ENCODE measurements at regions not wholly inside any gene's neighbourhood (a gene's known extent, or its start where the extent isn't known, plus 50 kb on each side); places are given as distances from the start of the nearest gene placed in this dataset.

DNA sequence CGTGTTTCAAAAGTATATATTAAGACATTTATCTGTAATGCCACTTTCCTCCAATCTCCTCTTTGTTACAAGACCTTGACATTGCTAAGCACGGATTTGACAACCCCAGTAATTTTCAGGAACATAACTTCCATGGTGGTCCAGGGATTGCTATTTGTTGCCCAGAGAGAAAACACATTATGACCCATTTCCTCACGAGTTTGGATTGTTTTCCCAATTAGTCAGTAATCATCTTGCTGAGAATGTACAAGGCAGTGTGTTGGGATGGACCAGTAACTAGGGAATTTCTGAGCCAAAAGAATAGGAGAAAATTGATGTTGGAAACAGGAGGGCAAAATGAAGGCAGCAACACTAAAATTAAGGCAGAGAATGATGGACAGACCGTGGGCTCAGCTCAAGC is 574.1 kb downstream of the EBF1 start:
- CTCF ChIA-PET: no interaction called here

DNA sequence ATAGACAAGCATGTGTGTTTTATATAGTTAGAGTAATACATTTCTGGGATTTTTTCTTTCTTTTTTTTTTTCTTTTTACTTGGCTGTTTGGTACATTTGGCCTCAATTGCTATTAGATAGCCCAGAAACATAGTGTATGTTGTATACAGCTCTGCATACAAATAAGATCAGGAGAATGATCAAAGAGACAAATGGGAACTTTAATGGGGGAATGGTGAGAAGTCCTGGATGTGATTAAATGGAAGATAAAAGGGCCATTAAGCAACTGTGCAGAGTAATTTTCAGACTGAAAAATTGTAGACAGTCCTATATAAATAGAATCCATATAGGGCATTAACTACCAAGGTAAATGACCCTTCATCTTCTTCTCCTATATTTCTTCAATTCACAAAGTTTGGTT is 575.6 kb downstream of the EBF1 start:
- TF ChIP-seq, protein P1, sequence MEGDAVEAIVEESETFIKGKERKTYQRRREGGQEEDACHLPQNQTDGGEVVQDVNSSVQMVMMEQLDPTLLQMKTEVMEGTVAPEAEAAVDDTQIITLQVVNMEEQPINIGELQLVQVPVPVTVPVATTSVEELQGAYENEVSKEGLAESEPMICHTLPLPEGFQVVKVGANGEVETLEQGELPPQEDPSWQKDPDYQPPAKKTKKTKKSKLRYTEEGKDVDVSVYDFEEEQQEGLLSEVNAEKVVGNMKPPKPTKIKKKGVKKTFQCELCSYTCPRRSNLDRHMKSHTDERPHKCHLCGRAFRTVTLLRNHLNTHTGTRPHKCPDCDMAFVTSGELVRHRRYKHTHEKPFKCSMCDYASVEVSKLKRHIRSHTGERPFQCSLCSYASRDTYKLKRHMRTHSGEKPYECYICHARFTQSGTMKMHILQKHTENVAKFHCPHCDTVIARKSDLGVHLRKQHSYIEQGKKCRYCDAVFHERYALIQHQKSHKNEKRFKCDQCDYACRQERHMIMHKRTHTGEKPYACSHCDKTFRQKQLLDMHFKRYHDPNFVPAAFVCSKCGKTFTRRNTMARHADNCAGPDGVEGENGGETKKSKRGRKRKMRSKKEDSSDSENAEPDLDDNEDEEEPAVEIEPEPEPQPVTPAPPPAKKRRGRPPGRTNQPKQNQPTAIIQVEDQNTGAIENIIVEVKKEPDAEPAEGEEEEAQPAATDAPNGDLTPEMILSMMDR (IDR thresholded peaks at IDR 0.05; ENCODE audit: control extremely low read depth, extremely low read depth, low read depth, missing control alignments): no peak
- CTCF ChIA-PET: interaction anchor here (0.8 to 1.4 kb wide), 3 partner anchors 10 to 60 kb away, joined by 3 to 5 read pairs (median 4); no protein-coding TSS in a partner anchor
- no peak for DNase-seq (ENCODE audit: extremely low spot score)
- POLR2A ChIA-PET: no interaction called here

More for the DNA sequence above, 574.1 kb downstream of the EBF1 start:
- DNase-seq (ENCODE audit: extremely low spot score): no peak
- POLR2A ChIA-PET: no interaction called here
- TF ChIP-seq, protein P1 (IDR thresholded peaks at IDR 0.05; ENCODE audit: control extremely low read depth, extremely low read depth, low read depth, missing control alignments): no peak

DNA sequence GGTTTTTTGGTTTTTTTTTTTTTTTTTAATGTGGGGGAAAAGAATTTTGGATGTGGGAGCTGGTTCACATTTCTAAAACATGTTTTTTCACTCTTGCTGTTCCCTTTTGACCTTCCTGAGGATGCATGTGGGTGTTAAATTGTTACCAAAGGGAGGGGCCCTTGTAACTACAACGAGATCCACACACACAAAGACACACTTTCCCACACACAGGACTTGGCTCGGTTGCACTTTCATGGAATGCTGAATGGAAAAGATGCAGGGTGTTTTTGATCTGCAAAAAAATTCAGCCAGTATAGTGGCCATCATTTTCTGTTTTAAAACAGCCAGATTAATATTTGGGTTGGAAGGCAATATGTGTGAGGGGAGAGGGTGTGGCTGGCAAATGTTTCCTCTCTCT is 576.9 kb downstream of the EBF1 start:
- ChIA-PET CTCF (no interaction called here), POLR2A (no interaction called here)
- DNase-seq (ENCODE audit: extremely low spot score): no peak
- TF ChIP-seq, protein P1 (IDR thresholded peaks at IDR 0.05; ENCODE audit: control extremely low read depth, extremely low read depth, low read depth, missing control alignments): no peak

DNA sequence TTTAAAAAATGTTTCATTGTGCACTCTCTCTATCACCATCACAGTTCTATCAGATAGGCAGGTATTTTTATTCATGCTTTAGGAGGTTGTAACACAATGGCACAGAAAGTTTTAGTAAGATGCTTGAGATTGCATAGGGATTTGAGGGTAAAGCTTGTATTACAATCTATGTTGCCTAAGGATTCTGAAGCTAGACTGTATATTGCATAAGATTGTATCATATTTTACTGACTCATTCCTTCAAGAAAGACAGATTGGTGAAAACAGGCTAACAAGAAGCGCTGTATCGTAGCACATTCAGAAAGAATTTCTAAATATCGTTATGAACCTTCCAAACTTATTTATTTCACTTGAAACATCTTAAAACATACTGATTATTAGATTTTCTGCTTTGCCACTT is 577.7 kb downstream of the EBF1 start:
- TF ChIP-seq, protein P1 (IDR thresholded peaks at IDR 0.05; ENCODE audit: control extremely low read depth, extremely low read depth, low read depth, missing control alignments): no peak
- ChIA-PET CTCF (no interaction called here), POLR2A (no interaction called here)
- no peak for DNase-seq (ENCODE audit: extremely low spot score)

DNA sequence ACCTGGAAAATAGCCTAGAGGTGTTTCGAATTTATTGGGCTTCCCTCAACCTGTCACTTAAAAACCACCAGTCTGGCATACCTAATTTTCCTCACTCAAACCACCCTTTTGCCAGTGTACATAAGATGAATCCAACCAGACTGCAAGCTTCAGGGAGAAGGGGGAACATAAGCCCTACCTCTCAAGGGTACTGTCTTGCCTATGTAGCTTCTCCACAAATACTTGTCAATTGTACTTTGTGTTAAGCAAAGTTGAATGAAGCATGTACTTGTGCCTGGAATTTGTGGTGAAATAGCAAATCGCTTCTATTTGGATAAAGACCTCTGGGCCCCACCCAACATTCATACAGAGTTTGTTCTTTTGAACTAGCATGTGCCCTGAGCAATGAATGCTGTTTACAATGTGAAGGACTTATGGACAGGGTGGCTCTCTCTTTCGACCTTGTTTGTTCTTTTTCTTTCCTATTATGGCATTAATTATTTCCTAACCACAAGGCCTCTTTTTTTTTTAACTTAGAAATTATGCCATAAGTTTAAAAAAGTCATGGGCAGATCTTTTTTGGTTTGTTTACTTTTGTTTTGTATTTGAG is 580.2 kb downstream of the EBF1 start:
- POLR2A ChIA-PET: no interaction called here
- CTCF ChIA-PET: no interaction called here
- DNase-seq (ENCODE audit: extremely low spot score): no peak

DNA sequence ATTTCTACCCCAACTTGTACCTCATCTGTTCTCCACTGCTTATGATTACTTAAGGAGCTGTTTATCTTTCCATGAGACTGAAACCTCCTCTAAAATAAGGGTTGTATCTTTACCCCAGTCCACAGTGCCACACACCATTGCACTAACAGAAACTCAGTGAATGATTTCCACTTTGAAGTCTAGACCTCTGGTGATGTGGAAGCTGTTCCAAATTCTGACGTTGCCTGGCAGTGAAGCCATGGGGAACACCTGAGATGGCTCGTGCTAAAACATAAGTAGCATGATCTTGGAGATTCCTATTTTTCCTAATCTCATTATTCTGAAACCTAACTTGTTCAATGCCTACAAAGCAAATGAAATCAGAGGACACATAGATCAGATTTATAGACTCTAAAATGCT is 583.2 kb downstream of the EBF1 start:
- ChIA-PET CTCF (no interaction called here), POLR2A (no interaction called here)
- TF ChIP-seq, protein P1 (IDR thresholded peaks at IDR 0.05; ENCODE audit: control extremely low read depth, extremely low read depth, low read depth, missing control alignments): no peak
- DNase-seq (ENCODE audit: extremely low spot score): no peak

More for the DNA sequence above, 580.2 kb downstream of the EBF1 start:
- TF ChIP-seq, protein P1 (IDR thresholded peaks at IDR 0.05; ENCODE audit: control extremely low read depth, extremely low read depth, low read depth, missing control alignments): no peak
